ENCODE measurements at regions not wholly inside any gene's neighbourhood (a gene's known extent, or its start where the extent isn't known, plus 50 kb on each side); places are given as distances from the start of the nearest gene placed in this dataset.

DNA sequence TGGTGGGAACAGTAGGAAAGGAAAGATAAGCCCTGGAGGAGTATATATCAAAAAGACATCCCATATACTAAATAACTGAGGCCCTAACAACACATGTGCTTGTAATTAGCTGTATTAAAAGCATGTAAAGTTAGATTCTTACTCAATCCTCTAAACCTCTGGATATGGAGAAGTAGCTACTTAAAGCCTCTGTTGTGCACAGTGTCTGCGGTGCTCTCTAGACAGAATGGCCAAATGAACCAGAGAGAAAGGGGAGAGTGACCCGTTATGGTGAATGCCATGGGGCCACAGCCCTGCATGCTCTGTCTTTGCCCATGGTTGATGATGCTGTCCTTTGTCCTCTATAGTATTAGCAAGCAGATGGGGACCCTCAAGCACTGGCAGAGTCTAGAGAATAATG lies 104.4 kb upstream of the SLC8A1 start:
- FAIRE-seq, result no peak
- no peak for TF ChIP-seq PAX5 (IDR thresholded peaks at IDR 0.05; ENCODE audit: insufficient read depth, low read length, severe bottlenecking)
- TF ChIP-seq SPI1 (IDR thresholded peaks at IDR 0.05; ENCODE audit: low read depth, low read length), result no peak
- TF ChIP-seq POLR2A (IDR thresholded peaks at IDR 0.05; ENCODE audit: low read depth, low read length), result no peak
- TF ChIP-seq TAF1 (IDR thresholded peaks at IDR 0.05; ENCODE audit: low read depth, low read length), result no peak
- TF ChIP-seq POU2F2 (IDR thresholded peaks at IDR 0.05; ENCODE audit: low read depth, low read length), result no peak
- no peak for TF ChIP-seq POLR2AphosphoS5 (IDR thresholded peaks at IDR 0.05; ENCODE audit: low read depth, low read length)

DNA sequence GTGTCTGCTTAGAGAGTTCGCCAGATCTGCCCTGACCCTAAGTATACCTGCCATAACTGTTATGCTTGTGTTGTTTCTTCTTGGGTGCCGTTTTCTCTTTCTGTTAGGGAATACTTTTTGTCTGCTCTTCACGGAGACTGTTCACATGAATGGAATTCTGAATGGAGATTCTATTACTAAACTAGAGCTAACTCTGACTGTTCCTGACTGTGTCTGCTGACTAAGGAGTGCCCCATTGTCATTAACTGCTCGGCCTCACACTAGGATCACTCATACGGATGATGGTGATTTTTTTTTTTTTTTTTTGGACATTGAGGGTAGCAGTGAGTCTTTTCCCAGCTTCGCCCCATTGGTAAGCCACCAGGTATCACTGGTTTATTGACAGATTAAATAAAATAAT lies 104.8 kb upstream of the SLC8A1 start:
- TF ChIP-seq POLR2AphosphoS5 (IDR thresholded peaks at IDR 0.05; ENCODE audit: low read depth, low read length) (no peak), POLR2A (IDR thresholded peaks at IDR 0.05; ENCODE audit: low read depth, low read length) (no peak), SPI1 (IDR thresholded peaks at IDR 0.05; ENCODE audit: low read depth, low read length) (no peak), TAF1 (IDR thresholded peaks at IDR 0.05; ENCODE audit: low read depth, low read length) (no peak), PAX5 (IDR thresholded peaks at IDR 0.05; ENCODE audit: insufficient read depth, low read length, severe bottlenecking) (no peak), POU2F2 (IDR thresholded peaks at IDR 0.05; ENCODE audit: low read depth, low read length) (no peak)
- FAIRE-seq (no peak), DNase-seq (ENCODE audit: insufficient read length, low spot score) (no peak)

More for the DNA sequence above, 104.4 kb upstream of the SLC8A1 start:
- no peak for DNase-seq (ENCODE audit: insufficient read length, low spot score)

DNA sequence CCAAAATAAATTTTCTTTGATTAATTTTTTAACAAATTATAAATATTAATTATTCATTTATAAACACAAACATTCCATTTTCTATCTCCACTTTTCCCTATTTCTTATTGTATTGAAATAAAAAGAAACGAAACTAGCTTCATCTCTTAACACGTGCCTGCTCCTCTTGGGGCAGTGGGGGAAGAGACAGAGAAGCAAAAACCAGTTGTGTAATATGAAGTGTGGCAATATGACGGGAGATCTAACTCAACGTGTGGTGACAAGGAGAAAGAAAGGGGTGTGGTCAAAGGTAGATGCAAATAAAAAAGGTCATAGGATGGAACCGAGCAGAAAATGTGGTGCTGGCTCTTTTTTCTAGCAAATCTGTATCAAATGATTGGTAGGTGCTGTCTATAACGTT lies 106.9 kb upstream of the SLC8A1 start:
- TF ChIP-seq PAX5 (IDR thresholded peaks at IDR 0.05; ENCODE audit: insufficient read depth, low read length, severe bottlenecking), result no peak
- no peak for TF ChIP-seq POLR2A (IDR thresholded peaks at IDR 0.05; ENCODE audit: low read depth, low read length)
- no peak for TF ChIP-seq POU2F2 (IDR thresholded peaks at IDR 0.05; ENCODE audit: low read depth, low read length)
- no peak for FAIRE-seq
- no peak for DNase-seq (ENCODE audit: insufficient read length, low spot score)

DNA sequence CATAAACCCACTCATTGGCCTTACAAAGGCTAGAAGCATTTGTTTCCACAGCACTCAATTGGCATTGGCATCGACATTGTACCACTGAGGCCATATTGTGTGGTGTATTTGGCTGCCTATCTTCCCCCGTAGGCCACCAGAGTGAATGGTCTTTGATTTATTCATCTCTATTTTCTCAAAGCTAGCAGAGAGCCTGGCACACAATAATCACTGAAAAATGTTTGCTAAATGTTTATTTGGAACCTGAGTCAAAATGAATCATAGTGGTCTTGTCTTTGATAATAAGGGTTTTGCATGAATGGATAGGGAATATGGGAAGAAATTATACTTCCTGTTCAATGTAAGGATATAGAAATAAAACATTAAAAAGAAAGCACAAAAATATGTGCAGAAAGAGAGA lies 107.3 kb upstream of the SLC8A1 start:
- TF ChIP-seq TAF1 (IDR thresholded peaks at IDR 0.05; ENCODE audit: low read depth, low read length) (no peak), POU2F2 (IDR thresholded peaks at IDR 0.05; ENCODE audit: low read depth, low read length) (no peak), POLR2A (IDR thresholded peaks at IDR 0.05; ENCODE audit: low read depth, low read length) (no peak), PAX5 (IDR thresholded peaks at IDR 0.05; ENCODE audit: insufficient read depth, low read length, severe bottlenecking) (no peak)
- DNase-seq (ENCODE audit: insufficient read length, low spot score) (no peak), FAIRE-seq (no peak)

DNA sequence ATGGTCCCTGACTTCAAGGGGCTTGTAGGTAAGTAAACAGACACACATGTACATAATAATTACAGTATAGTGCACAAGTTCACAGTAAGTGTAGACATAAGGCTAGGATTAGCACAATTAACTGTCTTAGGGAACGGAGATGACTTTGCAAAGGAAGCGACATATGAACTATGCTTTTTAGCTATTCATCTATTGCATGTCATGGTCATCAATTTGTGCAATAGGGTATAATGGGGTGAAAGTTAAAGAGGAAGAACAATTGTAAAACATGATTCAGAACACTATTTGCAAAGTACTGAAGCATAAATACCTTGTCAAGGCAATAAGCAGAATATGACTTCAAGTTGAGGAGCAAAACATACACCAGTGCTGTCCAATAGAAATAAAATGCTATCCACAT lies 112.3 kb upstream of the SLC8A1 start:
- TF ChIP-seq TAF1 (IDR thresholded peaks at IDR 0.05; ENCODE audit: low read depth, low read length), result no peak
- TF ChIP-seq POLR2A (IDR thresholded peaks at IDR 0.05; ENCODE audit: low read depth, low read length), result no peak
- TF ChIP-seq POLR2AphosphoS5 (IDR thresholded peaks at IDR 0.05; ENCODE audit: low read depth, low read length), result no peak
- TF ChIP-seq POU2F2 (IDR thresholded peaks at IDR 0.05; ENCODE audit: low read depth, low read length), result no peak
- no peak for TF ChIP-seq PAX5 (IDR thresholded peaks at IDR 0.05; ENCODE audit: insufficient read depth, low read length, severe bottlenecking)
- no peak for TF ChIP-seq SPI1 (IDR thresholded peaks at IDR 0.05; ENCODE audit: low read depth, low read length)
- DNase-seq (ENCODE audit: insufficient read length, low spot score) (no peak), FAIRE-seq (no peak)

DNA sequence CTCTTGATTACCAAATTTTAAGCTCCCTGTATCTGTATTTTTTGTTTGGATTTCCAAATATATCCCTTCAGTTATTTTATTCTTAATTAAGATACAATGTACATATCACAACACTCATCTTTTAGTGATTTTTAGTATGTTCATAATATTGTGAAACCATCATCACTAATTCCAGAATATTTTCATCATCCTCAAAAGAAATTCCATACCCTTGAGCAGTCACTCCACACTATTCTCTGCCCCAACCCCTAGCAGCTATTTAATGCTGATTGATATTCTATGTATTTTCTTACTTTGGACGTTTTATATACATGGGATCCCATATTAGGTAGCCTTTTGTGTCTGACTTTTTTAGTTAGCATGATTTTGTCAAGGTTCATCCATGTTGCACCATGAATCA lies 127.4 kb upstream of the SLC8A1 start:
- FAIRE-seq (no peak), DNase-seq (ENCODE audit: insufficient read length, low spot score) (no peak)
- no peak for TF ChIP-seq POU2F2 (IDR thresholded peaks at IDR 0.05; ENCODE audit: low read depth, low read length)

DNA sequence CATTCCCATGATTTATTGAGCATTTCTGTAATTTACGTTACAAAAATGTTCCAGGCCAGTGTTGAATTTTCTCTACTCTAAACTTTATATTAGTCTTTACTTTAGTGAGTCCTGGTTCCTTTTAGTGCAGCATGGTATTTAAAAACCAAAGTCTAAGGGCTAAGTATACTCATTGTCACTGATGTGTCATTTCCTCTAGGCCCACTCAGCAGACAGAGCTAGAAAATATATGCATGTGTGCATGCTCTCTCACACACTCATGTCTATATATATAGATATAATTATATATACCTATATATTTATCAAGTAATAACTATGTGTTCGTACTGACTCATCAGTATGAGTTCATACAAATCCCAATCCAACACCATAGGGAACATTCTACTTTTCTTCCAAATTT lies 132.5 kb upstream of the SLC8A1 start:
- no peak for DNase-seq (ENCODE audit: insufficient read length, low spot score)
- no peak for TF ChIP-seq POU2F2 (IDR thresholded peaks at IDR 0.05; ENCODE audit: low read depth, low read length)
- TF ChIP-seq TAF1 (IDR thresholded peaks at IDR 0.05; ENCODE audit: low read depth, low read length), result no peak
- no peak for TF ChIP-seq POLR2A (IDR thresholded peaks at IDR 0.05; ENCODE audit: low read depth, low read length)
- no peak for TF ChIP-seq PAX5 (IDR thresholded peaks at IDR 0.05; ENCODE audit: insufficient read depth, low read length, severe bottlenecking)
- TF ChIP-seq SPI1 (IDR thresholded peaks at IDR 0.05; ENCODE audit: low read depth, low read length), result no peak
- no peak for TF ChIP-seq POLR2AphosphoS5 (IDR thresholded peaks at IDR 0.05; ENCODE audit: low read depth, low read length)
- no peak for FAIRE-seq

DNA sequence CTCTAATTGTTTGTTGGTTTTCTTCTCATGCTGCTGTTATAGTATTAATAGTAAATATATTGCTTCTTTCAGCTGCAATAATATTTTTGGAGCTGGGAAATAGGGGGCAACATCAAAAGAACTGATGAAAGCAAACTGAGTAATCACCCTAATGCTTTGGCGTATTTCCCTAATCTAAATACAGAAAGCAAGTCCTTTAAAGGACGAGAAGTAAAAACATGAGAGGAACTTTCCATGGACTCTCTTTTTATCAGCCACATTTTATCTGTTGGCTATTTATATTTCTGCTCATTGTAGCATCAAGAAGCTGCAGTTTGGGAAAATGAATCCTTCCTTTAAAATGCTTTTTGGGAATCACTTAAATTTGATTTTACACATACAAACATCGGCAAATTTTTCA lies 139.9 kb upstream of the SLC8A1 start:
- DNase-seq (ENCODE audit: insufficient read length, low spot score), result no peak
- TF ChIP-seq POU2F2 (IDR thresholded peaks at IDR 0.05; ENCODE audit: low read depth, low read length), result no peak
- TF ChIP-seq PAX5 (IDR thresholded peaks at IDR 0.05; ENCODE audit: insufficient read depth, low read length, severe bottlenecking), result no peak
- TF ChIP-seq POLR2AphosphoS5 (IDR thresholded peaks at IDR 0.05; ENCODE audit: low read depth, low read length), result no peak
- TF ChIP-seq TAF1 (IDR thresholded peaks at IDR 0.05; ENCODE audit: low read depth, low read length), result no peak
- no peak for TF ChIP-seq POLR2A (IDR thresholded peaks at IDR 0.05; ENCODE audit: low read depth, low read length)
- TF ChIP-seq SPI1 (IDR thresholded peaks at IDR 0.05; ENCODE audit: low read depth, low read length), result no peak
- no peak for FAIRE-seq

DNA sequence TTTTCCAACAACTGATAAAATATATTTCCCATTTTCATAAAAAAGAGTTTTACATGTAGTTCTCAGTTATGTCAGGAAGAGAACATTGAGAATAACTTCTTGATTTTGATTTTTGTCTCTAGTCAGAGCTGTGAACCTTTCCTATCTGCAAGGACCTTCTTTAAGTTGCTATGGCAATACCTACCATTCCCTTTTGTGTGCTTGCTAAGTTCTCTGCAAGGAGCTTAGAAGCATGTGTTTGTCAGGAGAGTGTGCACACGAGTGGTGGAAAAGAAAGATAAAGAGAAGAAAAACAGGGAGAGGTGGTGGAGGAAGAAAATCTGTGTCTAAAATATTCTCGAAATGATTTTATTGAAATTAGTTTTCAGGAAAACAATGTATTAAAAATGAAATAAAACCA lies 140.3 kb upstream of the SLC8A1 start:
- FAIRE-seq (no peak), DNase-seq (ENCODE audit: insufficient read length, low spot score) (no peak)
- no peak for TF ChIP-seq POLR2A (IDR thresholded peaks at IDR 0.05; ENCODE audit: low read depth, low read length)
- TF ChIP-seq TAF1 (IDR thresholded peaks at IDR 0.05; ENCODE audit: low read depth, low read length), result no peak
- TF ChIP-seq PAX5 (IDR thresholded peaks at IDR 0.05; ENCODE audit: insufficient read depth, low read length, severe bottlenecking), result no peak
- TF ChIP-seq POU2F2 (IDR thresholded peaks at IDR 0.05; ENCODE audit: low read depth, low read length), result no peak
- TF ChIP-seq SPI1 (IDR thresholded peaks at IDR 0.05; ENCODE audit: low read depth, low read length), result no peak
- TF ChIP-seq POLR2AphosphoS5 (IDR thresholded peaks at IDR 0.05; ENCODE audit: low read depth, low read length), result no peak

DNA sequence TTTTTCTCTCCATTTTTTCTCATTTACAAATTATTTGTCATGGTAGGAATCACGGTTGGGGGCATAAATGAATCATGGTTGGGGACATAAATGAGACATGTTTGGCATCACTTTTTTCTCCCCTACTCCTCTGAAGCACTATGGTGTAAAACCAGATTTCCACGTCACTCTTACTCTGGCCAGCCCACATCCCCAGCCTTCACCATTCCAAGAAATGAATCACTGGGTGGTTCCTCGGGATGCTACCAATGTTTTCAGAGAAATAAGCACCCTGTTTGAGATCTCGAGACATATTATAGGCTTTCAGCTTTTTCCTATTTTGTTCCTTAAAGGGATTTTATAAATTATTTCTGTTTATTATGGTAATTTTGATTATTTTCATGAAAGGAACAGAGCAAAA lies 155.0 kb upstream of the SLC8A1 start:
- TF ChIP-seq POLR2A (IDR thresholded peaks at IDR 0.05; ENCODE audit: low read depth, low read length) (no peak), POLR2AphosphoS5 (IDR thresholded peaks at IDR 0.05; ENCODE audit: low read depth, low read length) (no peak), POU2F2 (IDR thresholded peaks at IDR 0.05; ENCODE audit: low read depth, low read length) (no peak), TAF1 (IDR thresholded peaks at IDR 0.05; ENCODE audit: low read depth, low read length) (no peak), SPI1 (IDR thresholded peaks at IDR 0.05; ENCODE audit: low read depth, low read length) (no peak), PAX5 (IDR thresholded peaks at IDR 0.05; ENCODE audit: insufficient read depth, low read length, severe bottlenecking) (no peak)
- DNase-seq (ENCODE audit: insufficient read length, low spot score), result no peak
- no peak for FAIRE-seq
